Activated T-cell treated with anti-CD3 and anti-CD28 coated beads for 4 hours (primary cell): ENCODE measurements at regions not wholly inside any gene's neighbourhood (a gene's known extent, or its start where the extent isn't known, plus 50 kb on each side); places are given as distances from the start of the nearest gene placed in this dataset.
A peak's percentile ranks its signal among the peaks of the same experiment; 100 is the strongest.

Experiments used
- DNase-seq: peaks from one replicate; pipeline ENCODE4 v3.0.0-alpha.2; 2020

GRCh38 chr2:207465894-207466293 lies 63.9 kb upstream of the CREB1 start:
- DNase-seq, result no peak

GRCh38 chr2:207467716-207468347 lies 61.9 kb upstream of the CREB1 start:
- no peak for DNase-seq

GRCh38 chr2:207468488-207468887 lies 61.3 kb upstream of the CREB1 start:
- DNase-seq, result no peak

- DNase-seq, result no peak
Measured at GRCh38 chr2:207469451-207469850, 60.3 kb upstream of the CREB1 start.

- DNase-seq, result no peak
Measured at GRCh38 chr2:207469943-207470729, 59.6 kb upstream of the CREB1 start.

GRCh38 chr2:207471261-207471660 lies 58.5 kb upstream of the CREB1 start:
- DNase-seq, result no peak

- no peak for DNase-seq
Measured at GRCh38 chr2:207472343-207473048, 57.3 kb upstream of the CREB1 start.

- DNase-seq, result no peak
Measured at GRCh38 chr2:207473049-207473930, 56.5 kb upstream of the CREB1 start.

GRCh38 chr2:207473931-207474235 lies 55.9 kb upstream of the CREB1 start:
- DNase-seq, result no peak

- DNase-seq, result peak; percentile 45
Measured at GRCh38 chr2:207474863-207475485, 54.8 kb upstream of the CREB1 start.

- DNase-seq, result no peak
Measured at GRCh38 chr2:207475546-207475945, 54.2 kb upstream of the CREB1 start.

GRCh38 chr2:207477896-207478295 lies 51.9 kb upstream of the CREB1 start:
- DNase-seq, result no peak

GRCh38 chr2:207478572-207478971 lies 51.2 kb upstream of the CREB1 start:
- DNase-seq, result no peak

GRCh38 chr2:207479198-207479785 lies 50.5 kb upstream of the CREB1 start:
- DNase-seq, result no peak
